Heart left ventricle (tissue), 13 donors: ENCODE measurements at regions not wholly inside any gene's neighbourhood (a gene's known extent, or its start where the extent isn't known, plus 50 kb on each side); places are given as distances from the start of the nearest gene placed in this dataset.

Source experiments
- POLR2A ChIP-seq, 2 donors: fragments of 450-650 bp; IDR thresholded peaks; one replicate each; pipeline ENCODE4 v1.6.1; 2017; ENCODE audit warnings: antibody characterized with exemption in 2 of 2, mild to moderate bottlenecking in 2 of 2, moderate library complexity in 2 of 2
- TF ChIP-seq, protein P1 (sequence below), 12 donors: fragments of 200-600 bp; sonication (generic) in 4 of 12; IDR thresholded peaks; one replicate each; pipeline versions ENCODE4 v1.5.0 to v1.8.0; 2018 to 2022; ENCODE audit warnings: antibody characterized with exemption in 12 of 12, mild to moderate bottlenecking in 5 of 12
- donor health status: ischemic (EF 13 %, LVEDD 7.1; RV severe dilation, severe dysfunction).
- donor health status: DM: no; HTN: yes; CAD: no.
- donor health status: DM: no; HTN: no; CAD: no.
- donor health status: ischemic (EF 25% LVEDD 6.9; RV normal size, moderate dysfunction).
- donor health status: ischemic (EF 25% LVEDD 5.7; RV mildly dilated, moderate dysfunction).
- donor health status: ischemic (EF 35%, LVEDD 5.7; RV mildly dilated, moderate dysfunction).
- donor health status: nonischemic (EF 11% LVEDD 7.7; RV severe dilation, severe dysfunction).
- donor health status: DM: yes; HTN: yes; CAD: no.
- donor health status: PGD.
- donor health status: ischemic (EF 29% LVEDD 5.4; RV normal size, mild dysfunction).
- donor health status: nonischemic (EF 23%, LVEDD 6.1; RV moderate dilation, normal function).

DNA sequence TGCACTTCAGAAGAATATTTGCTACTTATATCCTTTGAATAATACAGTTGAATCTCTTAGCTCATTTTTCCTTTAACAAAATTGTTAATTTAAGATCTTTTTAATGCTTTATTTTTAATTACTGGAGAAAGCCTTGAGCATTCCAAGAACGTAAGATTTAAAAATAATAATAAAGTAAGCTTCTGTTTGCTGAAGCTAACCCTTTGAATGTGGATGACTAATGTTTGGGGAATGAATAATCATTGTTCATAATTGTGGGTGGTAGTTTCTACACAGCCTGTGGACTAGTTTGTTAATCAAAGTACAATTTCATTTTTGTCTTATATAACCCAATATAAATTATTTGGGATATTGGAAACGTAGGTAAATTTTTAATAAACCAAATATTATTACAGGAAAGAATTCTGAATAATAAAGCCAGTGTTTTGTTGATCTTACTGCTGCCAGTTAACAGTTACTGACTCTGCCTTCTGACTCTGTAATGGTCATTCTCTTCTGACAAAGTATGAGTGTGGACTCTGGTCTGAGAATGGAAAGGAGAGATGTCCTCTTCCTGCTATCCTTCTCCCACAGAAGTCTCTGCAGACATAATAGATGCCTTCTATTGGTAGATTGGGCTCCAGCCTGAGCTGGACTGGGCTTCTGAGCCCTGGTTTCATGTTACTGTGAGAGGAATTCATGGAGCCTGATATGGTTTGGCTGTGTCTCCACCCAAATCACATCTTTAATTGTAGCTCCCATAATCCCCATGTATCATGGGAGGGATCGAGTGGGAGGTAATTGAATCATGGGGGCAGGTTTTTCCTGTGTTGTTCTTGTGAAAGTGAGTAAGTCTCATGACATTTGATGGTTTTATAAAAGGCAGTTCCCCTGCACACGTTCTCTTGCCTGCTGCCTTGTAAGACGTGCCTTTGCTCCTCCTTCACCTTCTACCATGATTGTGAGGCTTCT, 292.7 kb upstream of the SLC39A10 start:
- TF ChIP-seq, protein P1, sequence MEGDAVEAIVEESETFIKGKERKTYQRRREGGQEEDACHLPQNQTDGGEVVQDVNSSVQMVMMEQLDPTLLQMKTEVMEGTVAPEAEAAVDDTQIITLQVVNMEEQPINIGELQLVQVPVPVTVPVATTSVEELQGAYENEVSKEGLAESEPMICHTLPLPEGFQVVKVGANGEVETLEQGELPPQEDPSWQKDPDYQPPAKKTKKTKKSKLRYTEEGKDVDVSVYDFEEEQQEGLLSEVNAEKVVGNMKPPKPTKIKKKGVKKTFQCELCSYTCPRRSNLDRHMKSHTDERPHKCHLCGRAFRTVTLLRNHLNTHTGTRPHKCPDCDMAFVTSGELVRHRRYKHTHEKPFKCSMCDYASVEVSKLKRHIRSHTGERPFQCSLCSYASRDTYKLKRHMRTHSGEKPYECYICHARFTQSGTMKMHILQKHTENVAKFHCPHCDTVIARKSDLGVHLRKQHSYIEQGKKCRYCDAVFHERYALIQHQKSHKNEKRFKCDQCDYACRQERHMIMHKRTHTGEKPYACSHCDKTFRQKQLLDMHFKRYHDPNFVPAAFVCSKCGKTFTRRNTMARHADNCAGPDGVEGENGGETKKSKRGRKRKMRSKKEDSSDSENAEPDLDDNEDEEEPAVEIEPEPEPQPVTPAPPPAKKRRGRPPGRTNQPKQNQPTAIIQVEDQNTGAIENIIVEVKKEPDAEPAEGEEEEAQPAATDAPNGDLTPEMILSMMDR (IDR thresholded peaks at IDR 0.05), result no peak
- TF ChIP-seq POLR2A (IDR thresholded peaks at IDR 0.05), result no peak
